Retinal pigment epithelial cell (primary cell): ENCODE measurements at regions not wholly inside any gene's neighbourhood (a gene's known extent, or its start where the extent isn't known, plus 50 kb on each side); places are given as distances from the start of the nearest gene placed in this dataset.
A peak's percentile ranks its signal among the peaks of the same experiment; 100 is the strongest.

ENCODE experiments used
- DNase-seq: peaks from one replicate; pipeline ENCODE4 v3.0.0-alpha.2; 2010; ENCODE audit warnings: low read depth
- H3K4me3 ChIP-seq: 2 replicates; pipeline ENCODE4 v1.5.1; 2011; ENCODE audit warnings: mild to moderate bottlenecking, low read length, control low read depth, moderate library complexity
- CTCF ChIP-seq: conservative IDR thresholded peaks from 2 replicates; pipeline ENCODE4 v1.5.1; 2011; ENCODE audit warnings: low read depth, low read length, control low read depth, inconsistent platforms

- no peak for TF ChIP-seq CTCF
- no peak for DNase-seq
- H3K4me3 ChIP-seq, result no peak overlapping the region
These were observed 775.9 kb upstream of the KIF2B start for GRCh38 chr17:53046781-53047180.

GRCh38 chr17:53039981-53040380, 782.7 kb upstream of the KIF2B start:
- DNase-seq, result no peak
- no peak for TF ChIP-seq CTCF
- no peak overlapping the region for H3K4me3 ChIP-seq

GRCh38 chr17:53033297-53033696, 789.4 kb upstream of the KIF2B start:
- no peak for TF ChIP-seq CTCF
- no peak overlapping the region for H3K4me3 ChIP-seq

GRCh38 chr17:53032861-53033271, 789.9 kb upstream of the KIF2B start:
- no peak overlapping the region for H3K4me3 ChIP-seq
- no peak for DNase-seq
- TF ChIP-seq CTCF, result peak; percentile 61

More at GRCh38 chr17:53033297-53033696, 789.4 kb upstream of the KIF2B start:
- DNase-seq, result no peak

GRCh38 chr17:53017227-53017626, 805.5 kb upstream of the KIF2B start:
- TF ChIP-seq CTCF, result no peak
- H3K4me3 ChIP-seq, result no peak overlapping the region
- DNase-seq, result no peak

GRCh38 chr17:53016085-53016484, 806.6 kb upstream of the KIF2B start:
- DNase-seq, result no peak
- no peak overlapping the region for H3K4me3 ChIP-seq
- no peak for TF ChIP-seq CTCF

GRCh38 chr17:53012364-53012763, 810.4 kb upstream of the KIF2B start:
- TF ChIP-seq CTCF, result no peak

More at GRCh38 chr17:53012364-53012763, 810.4 kb upstream of the KIF2B start:
- DNase-seq, result no peak
- no peak overlapping the region for H3K4me3 ChIP-seq
